ENCODE measurements at regions not wholly inside any gene's neighbourhood (a gene's known extent, or its start where the extent isn't known, plus 50 kb on each side); places are given as distances from the start of the nearest gene placed in this dataset.
"Not testable (repeated sequence)": the region's sequence is repeated elsewhere in the genome, so short reads cannot be mapped to it uniquely, and the experiment has no call there.

DNA sequence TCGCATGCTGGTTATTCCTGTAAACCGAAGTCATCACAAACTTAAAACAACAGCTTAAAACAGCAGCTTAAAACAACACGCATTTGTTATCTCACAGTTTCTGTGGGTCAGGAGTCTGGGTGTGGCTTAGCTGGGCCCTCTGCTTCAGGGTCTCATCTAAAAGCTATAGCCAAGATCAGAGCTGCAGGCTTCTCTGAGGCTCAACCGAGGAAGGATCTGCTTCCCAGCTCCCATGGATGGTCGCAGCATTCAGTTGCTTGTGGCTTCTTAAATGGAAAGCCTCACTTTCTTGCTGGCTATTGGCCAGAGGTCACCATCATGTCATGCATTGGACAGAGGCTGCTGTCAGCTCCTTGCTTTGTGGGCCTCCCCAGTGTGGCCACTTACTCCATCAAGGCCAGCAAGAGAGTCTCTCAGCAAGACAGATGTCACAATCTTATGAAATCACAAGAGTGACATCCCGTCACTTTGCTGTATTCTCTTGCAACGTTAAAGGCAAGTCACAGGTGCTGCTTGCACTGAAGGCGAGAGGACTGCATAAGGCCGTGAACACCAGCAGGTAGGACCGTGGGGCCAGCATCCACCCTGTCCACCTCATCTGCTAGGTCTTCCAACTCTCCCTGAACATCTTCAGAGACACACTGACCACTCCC, 117.9 kb upstream of the TNRC6C start:
- Mint-ChIP-seq H3K4me1 (ENCODE audit: low read depth) (peaks cover 39% of the 10 kb centered on the region), H3K27me3 (no peaks in the 10 kb centered on the region), H3K4me3 (no peak overlapping the region), H3K36me3 (ENCODE audit: low read depth) (no peaks in the 10 kb centered on the region), H3K27ac (peak overlapping the region; percentile 42), H3K9me3 (no peaks in the 10 kb centered on the region)
- TF ChIP-seq, protein P1, sequence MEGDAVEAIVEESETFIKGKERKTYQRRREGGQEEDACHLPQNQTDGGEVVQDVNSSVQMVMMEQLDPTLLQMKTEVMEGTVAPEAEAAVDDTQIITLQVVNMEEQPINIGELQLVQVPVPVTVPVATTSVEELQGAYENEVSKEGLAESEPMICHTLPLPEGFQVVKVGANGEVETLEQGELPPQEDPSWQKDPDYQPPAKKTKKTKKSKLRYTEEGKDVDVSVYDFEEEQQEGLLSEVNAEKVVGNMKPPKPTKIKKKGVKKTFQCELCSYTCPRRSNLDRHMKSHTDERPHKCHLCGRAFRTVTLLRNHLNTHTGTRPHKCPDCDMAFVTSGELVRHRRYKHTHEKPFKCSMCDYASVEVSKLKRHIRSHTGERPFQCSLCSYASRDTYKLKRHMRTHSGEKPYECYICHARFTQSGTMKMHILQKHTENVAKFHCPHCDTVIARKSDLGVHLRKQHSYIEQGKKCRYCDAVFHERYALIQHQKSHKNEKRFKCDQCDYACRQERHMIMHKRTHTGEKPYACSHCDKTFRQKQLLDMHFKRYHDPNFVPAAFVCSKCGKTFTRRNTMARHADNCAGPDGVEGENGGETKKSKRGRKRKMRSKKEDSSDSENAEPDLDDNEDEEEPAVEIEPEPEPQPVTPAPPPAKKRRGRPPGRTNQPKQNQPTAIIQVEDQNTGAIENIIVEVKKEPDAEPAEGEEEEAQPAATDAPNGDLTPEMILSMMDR (IDR thresholded peaks at IDR 0.05) = no peak
- CTCF ChIA-PET = no interaction called here
- intact Hi-C loops (cut with DNase I, micrococcal nuclease) = loop anchor here in 1 of 2 experiments (5.0 kb wide), 1 partner anchor 838 kb away; no protein-coding TSS in a partner anchor
- Histone ChIP-seq H3K27me3 (ENCODE audit: control insufficient read depth in 1 of 2, insufficient read depth in 2 of 2, low read length in 2 of 2) (no peaks in the 10 kb centered on the region), H3K27ac (ENCODE audit: low read depth in 1 of 2, low read length in 2 of 2) (no peak overlapping the region), H3K36me3 (ENCODE audit: insufficient read depth, low read length) (no peaks in the 10 kb centered on the region), H3K4me3 (ENCODE audit: low read length) (no peak overlapping the region), H3K9me3 (ENCODE audit: control insufficient read depth in 1 of 2, insufficient read depth in 1 of 2, low read length in 2 of 2) (peaks cover 0 to 7% of the 10 kb centered on the region in 2 experiments), H3K4me1 (ENCODE audit: insufficient read depth, low read length) (peaks cover 43% of the 10 kb centered on the region)
- no peak for ATAC-seq (ENCODE audit: poor library complexity)
- DNase-seq = no peak
- POLR2A ChIA-PET = interaction anchor here (0.9 kb wide), 1 partner anchor 118 kb away, joined by 3 read pairs; the partner anchor contains the start of gene TNRC6C

DNA sequence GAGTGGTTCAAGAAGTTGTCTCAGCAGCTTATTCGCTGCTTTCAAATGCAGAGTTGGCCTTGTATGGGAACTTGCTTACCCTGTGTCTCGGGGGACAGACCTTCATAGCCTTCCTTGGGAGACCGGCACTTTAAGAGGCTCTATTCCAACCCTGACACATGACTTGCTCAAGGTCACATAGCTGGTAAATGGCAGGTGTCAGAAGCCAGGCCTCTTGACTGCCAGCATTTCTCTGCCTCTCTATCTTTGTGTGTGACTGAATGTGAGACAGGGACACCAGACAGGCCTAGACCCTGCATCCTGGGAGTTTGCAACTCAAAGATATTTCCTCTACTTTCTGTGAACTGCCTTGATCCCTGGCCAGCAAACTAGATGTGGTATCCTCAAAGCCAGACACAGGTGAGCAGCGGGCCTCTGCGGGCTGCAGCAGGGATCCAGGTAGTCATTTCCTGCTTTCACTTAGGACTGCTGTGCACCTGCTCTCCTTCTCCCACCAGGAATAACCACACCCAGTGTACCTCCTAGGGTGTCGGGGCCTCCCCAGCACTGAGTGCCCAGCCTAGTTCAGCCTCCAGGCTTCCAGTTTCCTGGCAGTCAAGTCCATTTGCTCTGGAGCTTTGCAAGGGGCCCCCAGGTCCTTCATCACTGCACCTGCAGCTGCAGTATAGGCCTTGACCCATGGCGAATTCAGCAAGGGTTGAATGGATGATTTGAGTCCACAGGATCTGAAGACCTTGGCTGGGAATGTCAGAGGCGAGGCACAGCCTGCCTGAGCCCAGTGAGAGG, 116.6 kb upstream of the TNRC6C start:
- CTCF ChIA-PET = interaction anchor here (1.8 kb wide), 1 partner anchor 7 kb away, joined by 5 read pairs; no protein-coding TSS in a partner anchor
- Histone ChIP-seq H3K36me3 (ENCODE audit: insufficient read depth, low read length) (no peaks in the 10 kb centered on the region), H3K27ac (ENCODE audit: low read depth in 1 of 2, low read length in 2 of 2) (no peak overlapping the region), H3K4me1 (ENCODE audit: insufficient read depth, low read length) (peaks cover 54% of the 10 kb centered on the region), H3K27me3 (ENCODE audit: control insufficient read depth in 1 of 2, insufficient read depth in 2 of 2, low read length in 2 of 2) (no peaks in the 10 kb centered on the region), H3K9me3 (ENCODE audit: control insufficient read depth in 1 of 2, insufficient read depth in 1 of 2, low read length in 2 of 2) (peaks cover 0 to 5% of the 10 kb centered on the region in 2 experiments), H3K4me3 (ENCODE audit: low read length) (no peak overlapping the region)
- Mint-ChIP-seq H3K4me3 (no peak overlapping the region), H3K27me3 (no peaks in the 10 kb centered on the region), H3K27ac (peak overlapping the region; percentile 92), H3K4me1 (ENCODE audit: low read depth) (peaks cover 52% of the 10 kb centered on the region), H3K9me3 (no peaks in the 10 kb centered on the region), H3K36me3 (ENCODE audit: low read depth) (no peaks in the 10 kb centered on the region)
- no peak for ATAC-seq (ENCODE audit: poor library complexity)
- POLR2A ChIA-PET = interaction anchor here (1.1 to 1.9 kb wide), 2 partner anchors 46 to 116 kb away, joined by 4 to 7 read pairs; partner anchors contain the start of gene TNRC6C
- TF ChIP-seq, protein P1 (IDR thresholded peaks at IDR 0.05) = no peak
- intact Hi-C loops (cut with DNase I, micrococcal nuclease) = loop anchor here (2.0 to 5.0 kb wide), 2 partner anchors 57 to 840 kb away; no protein-coding TSS in a partner anchor
- DNase-seq = no peak

GRCh38 chr17:77842528-77843147, 115.9 kb upstream of the TNRC6C start:
- POLR2A ChIA-PET = interaction anchor here (1.1 to 1.9 kb wide), 5 partner anchors 45 to 171 kb away, joined by 4 to 12 read pairs (median 6); partner anchors contain the start of gene TNRC6C
- H3K4me3 Mint-ChIP-seq = no peak overlapping the region
- DNase-seq (peak in 3 of 14 experiments; percentile 25 to 66 (median 54)), ATAC-seq (ENCODE audit: poor library complexity) (no peak)
- H3K27me3 ChIP-seq (ENCODE audit: control insufficient read depth in 1 of 2, insufficient read depth in 2 of 2, low read length in 2 of 2) = no peaks in the 10 kb centered on the region
- H3K4me1 Mint-ChIP-seq (ENCODE audit: low read depth) = peaks cover 54% of the 10 kb centered on the region
- no peak overlapping the region for H3K4me3 ChIP-seq (ENCODE audit: low read length)
- intact Hi-C loops (cut with DNase I, micrococcal nuclease) = loop anchor here (1.0 to 5.0 kb wide), 4 partner anchors 40 to 840 kb away; no protein-coding TSS in a partner anchor
- TF ChIP-seq, protein P1 (IDR thresholded peaks at IDR 0.05) = no peak
- H3K27me3 Mint-ChIP-seq = no peaks in the 10 kb centered on the region
- no peaks in the 10 kb centered on the region for H3K9me3 ChIP-seq (ENCODE audit: control insufficient read depth in 1 of 2, insufficient read depth in 1 of 2, low read length in 2 of 2)
- H3K27ac ChIP-seq (ENCODE audit: low read depth in 1 of 2, low read length in 2 of 2) = no peak overlapping the region
- no peaks in the 10 kb centered on the region for H3K36me3 Mint-ChIP-seq (ENCODE audit: low read depth)
- CTCF ChIA-PET = interaction anchor here (0.7 to 1.8 kb wide), 2 partner anchors 8 to 172 kb away, joined by 3 to 5 read pairs; no protein-coding TSS in a partner anchor
- H3K27ac Mint-ChIP-seq = peak overlapping the region; percentile 92
- H3K4me1 ChIP-seq (ENCODE audit: insufficient read depth, low read length) = peaks cover 61% of the 10 kb centered on the region
- no peaks in the 10 kb centered on the region for H3K9me3 Mint-ChIP-seq
- H3K36me3 ChIP-seq (ENCODE audit: insufficient read depth, low read length) = no peaks in the 10 kb centered on the region

- H3K36me3 ChIP-seq (ENCODE audit: insufficient read depth, low read length); H3K4me3 ChIP-seq (ENCODE audit: low read length); H3K9me3 ChIP-seq (ENCODE audit: control insufficient read depth in 1 of 2, insufficient read depth in 1 of 2, low read length in 2 of 2); H3K9me3 Mint-ChIP-seq; H3K27me3 Mint-ChIP-seq; H3K27ac ChIP-seq (ENCODE audit: low read depth in 1 of 2, low read length in 2 of 2); H3K36me3 Mint-ChIP-seq (ENCODE audit: low read depth); H3K27me3 ChIP-seq (ENCODE audit: control insufficient read depth in 1 of 2, insufficient read depth in 2 of 2, low read length in 2 of 2): not testable (repeated sequence)
- H3K27ac Mint-ChIP-seq = peak overlapping the region; percentile 92
- CTCF ChIA-PET = interaction anchor here (0.7 to 1.8 kb wide), 4 partner anchors 9 to 513 kb away, joined by 3 to 5 read pairs (median 4); no protein-coding TSS in a partner anchor
- H3K4me1 Mint-ChIP-seq (ENCODE audit: low read depth) = peaks cover 54% of the 10 kb centered on the region
- peaks cover 68% of the 10 kb centered on the region for H3K4me1 ChIP-seq (ENCODE audit: insufficient read depth, low read length)
- intact Hi-C loops (cut with DNase I, micrococcal nuclease) = loop anchor here (1.0 to 5.0 kb wide), 4 partner anchors 39 to 841 kb away; no protein-coding TSS in a partner anchor
- POLR2A ChIA-PET = interaction anchor here (0.8 to 1.9 kb wide), 12 partner anchors 9 to 198 kb away, joined by 3 to 30 read pairs (median 4); partner anchors contain the start of gene TNRC6C
- DNase-seq = peak; percentile 42 to 93 (median 57)
- ATAC-seq (ENCODE audit: poor library complexity) = peak; percentile 86
- H3K4me3 Mint-ChIP-seq = peak overlapping the region; percentile 71
These were observed 115.1 kb upstream of the TNRC6C start for GRCh38 chr17:77843255-77843895.
